Naive B cell (primary cell): ENCODE measurements at regions not wholly inside any gene's neighbourhood (a gene's known extent, or its start where the extent isn't known, plus 50 kb on each side); places are given as distances from the start of the nearest gene placed in this dataset.

Source experiments
- ATAC-seq, 2 donors: fragments of 150-1000 bp; cut with Tn5 transposase; 2 replicates each; pipeline ENCODE4 v1.10.0; 2021; ENCODE audit warnings: low read depth in 2 of 2, mild to moderate bottlenecking in 2 of 2, moderate library complexity in 2 of 2
- DNase-seq: peaks from one replicate; pipeline ENCODE4 v3.0.0; 2022
- H3K27ac Mint-ChIP-seq, 6 donors: one replicate each; pipeline ENCODE4 v1.8.0; 2020 to 2022; ENCODE audit warnings: mild to moderate bottlenecking in 6 of 6, mixed read lengths in 6 of 6, moderate library complexity in 5 of 6, inconsistent platforms in 2 of 6
- H3K27me3 Mint-ChIP-seq, 3 donors: one replicate each; pipeline ENCODE4 v1.8.0; 2021 to 2022; ENCODE audit warnings: mixed read lengths in 3 of 3, mild to moderate bottlenecking in 1 of 3
- H3K36me3 Mint-ChIP-seq, 2 donors: one replicate each; pipeline ENCODE4 v1.8.0; 2020 to 2022; ENCODE audit warnings: mixed read lengths in 2 of 2, inconsistent platforms in 1 of 2, mild to moderate bottlenecking in 1 of 2
- H3K4me1 Mint-ChIP-seq, 3 donors: one replicate each; pipeline ENCODE4 v1.8.0; 2020 to 2022; ENCODE audit warnings: mixed read lengths in 3 of 3, inconsistent platforms in 1 of 3, mild to moderate bottlenecking in 1 of 3, moderate library complexity in 1 of 3
- H3K4me3 Mint-ChIP-seq, 8 donors: one replicate each; pipeline ENCODE4 v1.8.0; 2020 to 2022; ENCODE audit warnings: mild to moderate bottlenecking in 8 of 8, mixed read lengths in 8 of 8, moderate library complexity in 8 of 8, inconsistent platforms in 2 of 8
- H3K9me3 Mint-ChIP-seq, 7 donors: one replicate each; pipeline ENCODE4 v1.8.0; 2020 to 2022; ENCODE audit warnings: mixed read lengths in 7 of 7, mild to moderate bottlenecking in 5 of 7, inconsistent platforms in 2 of 7, moderate library complexity in 1 of 7

- Mint-ChIP-seq H3K36me3 (peaks cover 0 to 5% of the 10 kb centered on the region in 2 donors), H3K9me3 (peaks cover 0 to 8% (median 3%) of the 10 kb centered on the region in 7 donors), H3K4me1 (no peaks in the 10 kb centered on the region), H3K27me3 (peaks cover 0 to 26% (median 4%) of the 10 kb centered on the region in 3 donors), H3K4me3 (no peak overlapping the region), H3K27ac (no peak overlapping the region)
- DNase-seq (no peak), ATAC-seq (no peak)
These were observed 78.1 kb upstream of the CCND1 start for GRCh38 chr11:69562816-69563215.

- ATAC-seq (no peak), DNase-seq (no peak)
- H3K27me3 Mint-ChIP-seq, result peaks cover 0 to 22% (median 4%) of the 10 kb centered on the region in 3 donors
- H3K4me1 Mint-ChIP-seq, result no peaks in the 10 kb centered on the region
- peaks cover 0 to 5% of the 10 kb centered on the region in 2 donors for H3K36me3 Mint-ChIP-seq
- H3K27ac Mint-ChIP-seq, result no peak overlapping the region
- H3K9me3 Mint-ChIP-seq, result peaks cover 0 to 8% (median 3%) of the 10 kb centered on the region in 7 donors
- no peak overlapping the region for H3K4me3 Mint-ChIP-seq
These were observed 77.7 kb upstream of the CCND1 start for GRCh38 chr11:69563306-69563705.

GRCh38 chr11:69563946-69564775 is 76.8 kb upstream of the CCND1 start:
- Mint-ChIP-seq H3K9me3 (peaks cover 0 to 8% (median 3%) of the 10 kb centered on the region in 7 donors), H3K27me3 (peaks cover 0 to 20% (median 5%) of the 10 kb centered on the region in 3 donors), H3K4me1 (no peaks in the 10 kb centered on the region), H3K27ac (peak overlapping the region in 1 of 6 donors; percentile 36), H3K36me3 (peaks cover 0 to 5% of the 10 kb centered on the region in 2 donors), H3K4me3 (no peak overlapping the region)
- DNase-seq, result no peak
- no peak for ATAC-seq

GRCh38 chr11:69566001-69566400 is 75.0 kb upstream of the CCND1 start:
- Mint-ChIP-seq H3K4me3 (no peak overlapping the region), H3K4me1 (no peaks in the 10 kb centered on the region), H3K27me3 (peaks cover 0 to 26% (median 18%) of the 10 kb centered on the region in 3 donors), H3K36me3 (peaks cover 0 to 5% of the 10 kb centered on the region in 2 donors), H3K9me3 (peaks cover 0 to 8% (median 3%) of the 10 kb centered on the region in 7 donors), H3K27ac (peak overlapping the region in 1 of 6 donors; percentile 9)
- no peak for ATAC-seq
- DNase-seq, result no peak

GRCh38 chr11:69567951-69568808 is 72.8 kb upstream of the CCND1 start:
- peaks cover 0 to 8% (median 0%) of the 10 kb centered on the region in 7 donors for H3K9me3 Mint-ChIP-seq
- no peaks in the 10 kb centered on the region for H3K4me1 Mint-ChIP-seq
- H3K4me3 Mint-ChIP-seq, result no peak overlapping the region

GRCh38 chr11:69568809-69569097 is 72.2 kb upstream of the CCND1 start:
- Mint-ChIP-seq H3K27me3 (peaks cover 12 to 34% (median 24%) of the 10 kb centered on the region in 3 donors), H3K9me3 (peaks cover 0 to 8% (median 0%) of the 10 kb centered on the region in 7 donors), H3K4me3 (no peak overlapping the region), H3K27ac (no peak overlapping the region), H3K36me3 (peaks cover 0 to 5% of the 10 kb centered on the region in 2 donors), H3K4me1 (no peaks in the 10 kb centered on the region)
- DNase-seq (no peak), ATAC-seq (no peak)

More at GRCh38 chr11:69567951-69568808, 72.8 kb upstream of the CCND1 start:
- ATAC-seq (no peak), DNase-seq (no peak)
- Mint-ChIP-seq H3K36me3 (peaks cover 0 to 5% of the 10 kb centered on the region in 2 donors), H3K27ac (no peak overlapping the region), H3K27me3 (peaks cover 11 to 30% (median 23%) of the 10 kb centered on the region in 3 donors)

DNA sequence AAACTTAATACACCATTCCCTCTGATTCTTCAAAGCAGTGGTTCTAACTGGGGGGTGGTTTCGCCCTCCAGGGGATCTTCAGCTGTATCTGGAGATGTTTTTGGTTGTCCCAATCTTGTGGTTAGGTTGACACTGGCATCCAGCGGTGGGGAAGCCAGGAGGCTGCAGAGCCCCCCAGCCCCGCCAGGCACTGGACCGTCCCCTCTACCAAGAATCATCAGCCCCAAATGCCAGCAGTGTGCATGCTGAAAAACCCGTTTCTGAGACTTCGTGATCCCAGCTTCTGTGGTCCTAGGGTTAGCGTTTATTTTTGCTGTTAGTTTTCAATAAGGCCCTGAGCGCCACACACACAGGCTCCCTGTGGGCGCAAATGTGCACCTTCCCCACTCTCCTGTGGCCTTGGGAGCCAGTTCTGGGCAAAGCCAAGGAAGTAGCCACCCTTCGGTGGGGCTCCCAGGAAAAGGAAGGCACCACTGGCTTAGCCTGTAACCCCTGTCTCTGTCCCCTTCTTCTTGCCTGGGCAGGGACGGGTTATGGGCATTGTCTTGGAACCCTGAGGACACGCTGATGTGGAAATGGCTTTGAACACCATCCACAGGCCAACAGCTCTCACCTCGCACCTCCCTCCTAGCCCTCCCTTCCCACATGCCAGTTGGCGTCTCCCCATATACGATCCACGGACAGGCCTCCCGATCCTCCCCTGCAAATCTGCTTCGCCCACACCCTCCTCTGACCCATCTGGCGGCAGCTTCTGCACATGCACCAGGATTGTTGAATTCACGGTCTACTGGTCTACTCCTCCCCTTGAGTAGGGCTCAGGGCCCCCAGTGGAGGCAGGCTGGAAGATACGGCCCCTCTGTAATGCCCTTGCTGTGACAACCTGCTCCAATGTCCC is 71.4 kb upstream of the CCND1 start:
- no peak overlapping the region for H3K27ac Mint-ChIP-seq
- DNase-seq, result no peak
- peaks cover 12 to 35% (median 24%) of the 10 kb centered on the region in 3 donors for H3K27me3 Mint-ChIP-seq
- no peaks in the 10 kb centered on the region for H3K4me1 Mint-ChIP-seq
- H3K4me3 Mint-ChIP-seq, result no peak overlapping the region
- H3K36me3 Mint-ChIP-seq, result peaks cover 0 to 5% of the 10 kb centered on the region in 2 donors
- ATAC-seq, result no peak
- H3K9me3 Mint-ChIP-seq, result peaks cover 0 to 8% (median 0%) of the 10 kb centered on the region in 7 donors

DNA sequence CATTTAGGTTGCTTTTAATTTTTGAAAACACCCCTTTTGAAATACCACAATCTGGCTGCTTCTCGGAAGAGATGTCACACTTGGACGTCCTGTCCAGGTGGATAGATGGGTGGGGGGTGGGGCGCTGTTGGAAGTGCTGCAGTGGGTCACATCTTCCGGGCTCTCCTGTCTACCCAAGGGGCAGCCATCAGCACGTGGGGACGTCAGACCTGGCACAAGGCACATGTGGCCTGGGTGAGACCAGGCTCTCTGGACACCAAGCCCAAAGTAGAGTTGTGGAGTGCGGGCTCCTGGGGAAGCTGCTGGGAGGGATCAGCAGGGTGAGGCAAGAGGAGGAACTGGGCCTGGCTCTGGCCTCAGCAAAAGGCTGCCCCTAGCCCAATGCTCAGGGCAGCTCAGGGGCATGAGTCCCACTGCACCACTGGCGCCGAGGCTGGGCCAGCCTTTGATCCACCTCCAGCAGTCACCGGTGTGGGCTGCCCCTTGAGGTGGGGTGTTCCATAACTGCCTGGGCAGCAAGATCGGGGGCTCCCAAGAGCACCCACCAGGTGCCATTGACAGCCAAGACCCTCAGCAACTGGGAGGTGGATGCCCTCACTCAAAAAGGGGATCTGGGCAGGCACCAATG is 68.6 kb upstream of the CCND1 start:
- H3K36me3 Mint-ChIP-seq, result peaks cover 0 to 9% of the 10 kb centered on the region in 2 donors
- peaks cover 27 to 51% (median 37%) of the 10 kb centered on the region in 3 donors for H3K27me3 Mint-ChIP-seq
- no peak overlapping the region for H3K4me3 Mint-ChIP-seq
- DNase-seq, result no peak
- no peak overlapping the region for H3K27ac Mint-ChIP-seq
- peaks cover 0 to 6% (median 0%) of the 10 kb centered on the region in 3 donors for H3K4me1 Mint-ChIP-seq
- ATAC-seq, result no peak
- H3K9me3 Mint-ChIP-seq, result no peaks in the 10 kb centered on the region

GRCh38 chr11:69572861-69573260 is 68.1 kb upstream of the CCND1 start:
- no peak for ATAC-seq
- H3K27me3 Mint-ChIP-seq, result peaks cover 31 to 56% (median 42%) of the 10 kb centered on the region in 3 donors
- no peak overlapping the region for H3K4me3 Mint-ChIP-seq
- no peak overlapping the region for H3K27ac Mint-ChIP-seq
- no peak for DNase-seq
- peaks cover 0 to 6% (median 0%) of the 10 kb centered on the region in 3 donors for H3K4me1 Mint-ChIP-seq
- peaks cover 0 to 9% of the 10 kb centered on the region in 2 donors for H3K36me3 Mint-ChIP-seq
- no peaks in the 10 kb centered on the region for H3K9me3 Mint-ChIP-seq

- ATAC-seq, result no peak
- H3K4me3 Mint-ChIP-seq, result no peak overlapping the region
- peaks cover 0 to under 1% (median 0%) of the 10 kb centered on the region in 7 donors for H3K9me3 Mint-ChIP-seq
- no peak overlapping the region for H3K27ac Mint-ChIP-seq
- peaks cover 34 to 53% (median 42%) of the 10 kb centered on the region in 3 donors for H3K27me3 Mint-ChIP-seq
- H3K4me1 Mint-ChIP-seq, result peaks cover 0 to 6% (median 0%) of the 10 kb centered on the region in 3 donors
- no peak for DNase-seq
- H3K36me3 Mint-ChIP-seq, result peaks cover 0 to 9% of the 10 kb centered on the region in 2 donors
These were observed 67.0 kb upstream of the CCND1 start for GRCh38 chr11:69573761-69574607.

- H3K4me1 Mint-ChIP-seq, result peaks cover 0 to 6% (median 0%) of the 10 kb centered on the region in 3 donors
- peaks cover 0 to 2% (median 0%) of the 10 kb centered on the region in 7 donors for H3K9me3 Mint-ChIP-seq
- ATAC-seq (no peak), DNase-seq (no peak)
- H3K4me3 Mint-ChIP-seq, result no peak overlapping the region
- peaks cover 0 to 9% of the 10 kb centered on the region in 2 donors for H3K36me3 Mint-ChIP-seq
- H3K27ac Mint-ChIP-seq, result no peak overlapping the region
- H3K27me3 Mint-ChIP-seq, result peaks cover 34 to 46% (median 45%) of the 10 kb centered on the region in 3 donors
These were observed 66.2 kb upstream of the CCND1 start for GRCh38 chr11:69574608-69575255.
